ENCODE measurements at regions not wholly inside any gene's neighbourhood (a gene's known extent, or its start where the extent isn't known, plus 50 kb on each side); places are given as distances from the start of the nearest gene placed in this dataset.

DNA sequence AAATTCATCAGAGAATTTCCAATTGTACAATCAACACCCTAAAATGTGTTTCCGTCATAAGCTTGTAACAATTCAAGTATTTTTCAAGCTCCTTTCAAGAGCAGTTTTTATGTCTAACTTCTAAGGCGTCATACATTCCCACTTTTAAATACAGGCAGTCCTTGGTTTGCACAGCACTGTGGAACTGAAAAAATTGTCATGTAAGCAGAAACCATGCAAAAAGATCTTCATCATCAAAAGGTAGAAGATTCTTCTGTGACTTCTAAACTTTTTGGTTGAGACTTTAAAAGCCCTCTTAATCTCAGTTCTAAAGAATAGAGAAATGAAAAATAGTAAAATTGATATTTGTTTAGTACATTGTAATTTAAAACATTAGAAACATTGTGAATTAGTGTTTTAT lies 315.6 kb downstream of the TPBG start:
- no peak for FAIRE-seq

GRCh38 chr6:82680192-82680591 lies 316.6 kb downstream of the TPBG start:
- FAIRE-seq: no peak

GRCh38 chr6:82681119-82681714 lies 317.6 kb downstream of the TPBG start:
- FAIRE-seq: no peak

GRCh38 chr6:82686719-82687118 lies 323.1 kb downstream of the TPBG start:
- FAIRE-seq: no peak

GRCh38 chr6:82687855-82688254 lies 324.2 kb downstream of the TPBG start:
- no peak for FAIRE-seq

- FAIRE-seq: no peak
Measured at GRCh38 chr6:82690283-82690682, 326.7 kb downstream of the TPBG start.

- no peak for FAIRE-seq
Measured at GRCh38 chr6:82691997-82692396, 328.4 kb downstream of the TPBG start.

DNA sequence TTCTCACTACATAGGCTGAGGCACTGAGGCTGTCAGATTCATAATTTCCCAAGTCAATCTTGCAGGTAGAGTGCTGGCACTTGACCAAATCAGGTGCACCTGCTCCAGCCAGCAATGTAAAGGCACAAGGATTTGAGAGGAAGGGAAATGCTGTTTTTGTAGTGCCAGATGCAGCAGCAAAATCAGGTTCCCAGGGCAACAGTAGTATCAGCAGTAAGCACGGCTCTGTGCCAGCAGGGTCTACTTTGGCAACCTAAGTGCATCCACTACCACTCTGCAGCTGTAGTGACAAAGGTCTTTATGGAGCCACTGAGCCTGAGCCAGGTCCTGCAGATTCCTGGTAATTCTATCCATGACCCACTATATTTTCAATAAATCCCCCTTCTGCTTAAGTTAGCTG lies 329.5 kb downstream of the TPBG start:
- no peak for FAIRE-seq

DNA sequence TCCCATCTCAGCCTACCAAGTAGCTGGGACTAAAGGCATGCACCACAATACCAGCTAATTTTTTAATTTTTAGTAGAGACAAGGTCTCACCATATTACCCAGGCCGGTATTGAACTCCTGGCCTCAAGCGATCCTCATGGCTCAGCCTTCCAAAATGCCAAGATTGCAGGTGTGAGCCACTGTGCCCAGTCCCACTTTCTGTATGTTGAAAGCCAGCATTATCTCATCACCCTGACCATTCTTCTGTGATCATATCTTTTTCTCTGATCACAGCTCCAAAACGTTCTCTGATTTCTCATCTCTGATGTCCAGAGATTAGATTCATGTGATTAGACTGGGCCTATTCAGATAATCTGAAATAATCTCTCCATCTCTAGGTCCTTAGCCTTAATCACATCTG lies 337.7 kb downstream of the TPBG start:
- FAIRE-seq: no peak

GRCh38 chr6:82702574-82702973 lies 339.0 kb downstream of the TPBG start:
- no peak for FAIRE-seq

DNA sequence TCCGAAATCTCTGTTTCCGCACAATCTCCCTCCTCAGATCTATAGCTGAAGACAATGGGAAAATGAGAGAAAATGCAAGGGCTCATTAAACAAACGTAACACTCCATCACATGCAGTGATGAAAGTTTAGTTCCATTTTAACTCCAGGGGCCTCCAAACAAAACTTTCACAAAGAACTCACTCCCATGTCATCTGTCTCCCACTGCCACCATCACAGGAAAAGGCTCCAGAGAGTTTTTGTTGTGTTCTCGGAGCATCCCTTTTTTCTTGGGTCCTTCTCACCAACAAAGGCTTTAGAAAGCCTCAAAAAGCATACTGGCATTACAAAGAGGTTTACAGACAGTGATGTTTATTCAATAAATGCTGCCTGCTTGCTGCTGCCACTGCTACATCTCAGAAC lies 339.6 kb downstream of the TPBG start:
- no peak for FAIRE-seq

- FAIRE-seq: no peak
Measured at GRCh38 chr6:82704045-82704444, 340.4 kb downstream of the TPBG start.

- FAIRE-seq: no peak
Measured at GRCh38 chr6:82705579-82705978, 342.0 kb downstream of the TPBG start.

GRCh38 chr6:82711105-82711827 lies 347.6 kb downstream of the TPBG start:
- no peak for FAIRE-seq

- no peak for FAIRE-seq
Measured at GRCh38 chr6:82711971-82712370, 348.4 kb downstream of the TPBG start.

GRCh38 chr6:82712389-82712788 lies 348.8 kb downstream of the TPBG start:
- no peak for FAIRE-seq

DNA sequence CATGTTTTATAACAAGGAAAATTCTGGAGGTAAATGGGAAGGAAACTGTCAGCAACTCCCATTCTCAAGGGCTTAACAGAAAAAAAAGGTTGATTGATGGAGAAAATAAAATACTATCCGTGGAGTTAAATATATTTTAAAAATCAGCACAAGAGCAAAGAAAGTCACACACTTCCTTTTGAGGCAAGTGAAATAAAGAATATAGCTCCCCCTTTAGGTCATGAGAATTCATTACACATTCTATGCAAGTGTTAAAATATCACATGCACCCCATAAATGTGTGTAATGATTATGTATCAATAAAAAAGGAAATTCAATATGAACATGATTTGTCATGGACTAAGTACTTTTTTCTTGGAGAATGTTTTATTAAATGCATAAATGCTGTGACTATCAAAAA lies 349.2 kb downstream of the TPBG start:
- peak; percentile 14 for FAIRE-seq

GRCh38 chr6:82720992-82721391 lies 344.6 kb downstream of the UBE3D start:
- no peak for FAIRE-seq

DNA sequence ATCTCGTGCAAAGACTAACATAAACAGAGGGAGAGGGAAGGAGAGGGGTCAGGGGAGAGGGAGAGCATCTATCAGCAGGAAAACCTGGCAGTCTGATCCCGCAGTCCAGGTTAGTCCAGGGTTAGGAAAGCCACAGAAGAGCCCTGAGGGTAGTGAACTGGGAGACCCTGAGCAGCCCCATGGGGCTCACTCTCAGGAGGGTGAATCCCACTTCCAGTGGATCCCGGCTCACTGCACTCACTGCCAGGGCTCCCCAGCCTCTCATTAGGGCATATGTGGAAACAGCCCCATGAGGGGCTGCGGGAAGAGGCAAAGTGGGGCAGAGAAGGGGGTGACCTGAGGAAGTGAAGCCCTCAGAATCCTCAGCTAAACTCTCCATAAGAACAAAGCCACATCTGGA lies 329.9 kb downstream of the UBE3D start:
- no peak for FAIRE-seq

- FAIRE-seq: no peak
Measured at GRCh38 chr6:82737965-82738364, 327.7 kb downstream of the UBE3D start.

DNA sequence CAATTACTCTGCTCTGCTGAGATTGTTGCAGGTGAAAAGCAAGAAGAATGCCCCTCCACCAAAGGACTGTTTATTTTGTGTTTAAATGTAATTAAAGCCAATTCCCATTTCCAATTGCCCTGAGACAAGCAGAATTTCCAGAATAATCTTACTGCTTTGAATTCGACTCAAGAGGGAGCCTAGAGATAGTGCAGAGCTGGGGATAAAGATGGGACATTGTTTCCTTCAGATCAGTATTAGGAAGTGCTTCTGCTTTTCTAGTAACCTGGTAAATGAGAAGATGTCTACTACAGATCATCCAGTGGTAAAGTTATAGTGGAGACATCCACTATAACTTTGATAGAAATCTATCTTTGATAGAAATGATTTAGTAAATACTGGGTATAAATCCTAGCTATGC lies 326.9 kb downstream of the UBE3D start:
- FAIRE-seq: no peak

- FAIRE-seq: no peak
Measured at GRCh38 chr6:82739303-82739702, 326.3 kb downstream of the UBE3D start.

- FAIRE-seq: no peak
Measured at GRCh38 chr6:82740072-82740471, 325.6 kb downstream of the UBE3D start.

DNA sequence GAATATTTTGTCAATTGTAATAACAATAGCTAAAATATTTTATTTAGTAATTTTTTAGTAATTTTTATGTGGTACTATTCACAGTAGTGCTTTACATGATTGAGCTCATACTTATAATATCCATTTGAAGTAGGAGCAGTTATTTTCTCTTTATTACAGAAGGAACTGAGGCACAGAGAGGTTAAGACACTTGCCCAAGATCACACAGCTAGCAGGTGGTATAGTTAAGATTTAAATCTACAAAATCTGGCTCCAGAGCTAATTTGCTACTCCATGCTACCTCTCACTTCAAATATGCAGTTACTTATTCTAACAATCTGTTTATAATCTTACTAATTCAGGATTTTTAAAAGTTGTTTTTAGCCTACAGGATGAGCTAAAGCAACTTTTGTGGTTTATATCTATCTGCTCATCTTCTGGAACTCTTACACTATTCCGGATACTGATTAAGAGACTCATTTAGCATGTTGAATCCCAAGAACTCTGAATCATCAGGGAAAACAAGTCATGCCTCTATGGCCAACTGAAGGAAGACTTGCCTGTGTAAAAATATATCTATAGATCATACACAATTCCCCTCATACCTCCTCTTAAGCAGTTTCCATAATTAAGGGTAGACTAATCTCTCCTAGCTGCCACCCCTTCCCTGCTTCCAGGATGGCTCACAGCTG lies 324.2 kb downstream of the UBE3D start:
- no peak for FAIRE-seq

All from colon (tissue), 2 donors.